ENCODE measurements at regions not wholly inside any gene's neighbourhood (a gene's known extent, or its start where the extent isn't known, plus 50 kb on each side); places are given as distances from the start of the nearest gene placed in this dataset.

DNA sequence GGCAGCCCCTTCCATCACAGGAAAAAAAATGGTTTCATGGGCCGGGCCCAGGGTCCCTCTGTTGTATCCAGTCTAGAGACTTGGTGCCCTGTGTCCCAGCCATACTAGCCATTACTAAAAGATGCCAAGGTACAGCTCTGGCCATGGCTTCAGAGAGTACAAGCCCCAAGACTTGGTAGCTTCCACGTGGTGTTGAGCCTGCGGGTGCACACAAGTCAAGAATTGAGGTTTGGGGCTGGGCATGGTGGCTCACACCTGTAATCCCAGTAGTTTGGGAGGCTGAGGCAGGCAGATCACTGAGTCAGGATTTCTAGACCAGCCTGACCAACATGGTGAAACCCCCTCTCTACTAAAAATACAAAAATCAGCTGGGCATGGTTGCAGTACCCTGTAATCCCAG, 214.3 kb downstream of the LIG4 start:
- DNase-seq = no peak
- Histone ChIP-seq H3K4me3 (ENCODE audit: low read depth, low read length) (no peak overlapping the region), H3K9me3 (ENCODE audit: severe bottlenecking) (no peaks in the 10 kb centered on the region), H3K36me3 (no peaks in the 10 kb centered on the region), H3K27ac (no peak overlapping the region), H3K27me3 (ENCODE audit: insufficient read depth, low read depth, severe bottlenecking) (peaks cover 18% of the 10 kb centered on the region)
- TF ChIP-seq, protein P1, sequence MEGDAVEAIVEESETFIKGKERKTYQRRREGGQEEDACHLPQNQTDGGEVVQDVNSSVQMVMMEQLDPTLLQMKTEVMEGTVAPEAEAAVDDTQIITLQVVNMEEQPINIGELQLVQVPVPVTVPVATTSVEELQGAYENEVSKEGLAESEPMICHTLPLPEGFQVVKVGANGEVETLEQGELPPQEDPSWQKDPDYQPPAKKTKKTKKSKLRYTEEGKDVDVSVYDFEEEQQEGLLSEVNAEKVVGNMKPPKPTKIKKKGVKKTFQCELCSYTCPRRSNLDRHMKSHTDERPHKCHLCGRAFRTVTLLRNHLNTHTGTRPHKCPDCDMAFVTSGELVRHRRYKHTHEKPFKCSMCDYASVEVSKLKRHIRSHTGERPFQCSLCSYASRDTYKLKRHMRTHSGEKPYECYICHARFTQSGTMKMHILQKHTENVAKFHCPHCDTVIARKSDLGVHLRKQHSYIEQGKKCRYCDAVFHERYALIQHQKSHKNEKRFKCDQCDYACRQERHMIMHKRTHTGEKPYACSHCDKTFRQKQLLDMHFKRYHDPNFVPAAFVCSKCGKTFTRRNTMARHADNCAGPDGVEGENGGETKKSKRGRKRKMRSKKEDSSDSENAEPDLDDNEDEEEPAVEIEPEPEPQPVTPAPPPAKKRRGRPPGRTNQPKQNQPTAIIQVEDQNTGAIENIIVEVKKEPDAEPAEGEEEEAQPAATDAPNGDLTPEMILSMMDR (IDR thresholded peaks at IDR 0.05; ENCODE audit: low read depth, low read length) = no peak

DNA sequence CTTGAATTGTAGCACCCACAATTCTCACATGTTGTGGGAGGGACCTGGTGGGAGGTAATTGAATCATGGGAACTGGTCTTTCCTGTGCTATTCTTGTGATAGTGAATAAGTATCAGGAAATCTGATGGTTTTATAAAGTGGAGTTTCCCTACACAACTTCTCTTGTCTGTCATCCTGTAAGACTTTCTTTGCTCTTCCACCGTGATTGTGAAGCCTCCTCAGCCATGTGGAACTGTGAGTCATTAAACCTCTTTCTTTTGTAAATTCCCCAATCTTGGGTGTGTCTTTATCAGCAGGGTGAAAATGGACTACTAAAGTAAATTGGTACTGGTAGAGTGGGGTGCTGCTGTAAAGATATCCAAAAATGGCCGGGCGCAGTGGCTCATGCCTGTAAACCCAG, 215.6 kb downstream of the LIG4 start:
- DNase-seq = no peak
- H3K4me3 ChIP-seq (ENCODE audit: low read depth, low read length) = no peak overlapping the region
- H3K9me3 ChIP-seq (ENCODE audit: severe bottlenecking) = no peaks in the 10 kb centered on the region
- TF ChIP-seq, protein P1 (IDR thresholded peaks at IDR 0.05; ENCODE audit: low read depth, low read length) = no peak
- H3K36me3 ChIP-seq = no peaks in the 10 kb centered on the region
- no peak overlapping the region for H3K27ac ChIP-seq
- peaks cover 17% of the 10 kb centered on the region for H3K27me3 ChIP-seq (ENCODE audit: insufficient read depth, low read depth, severe bottlenecking)

DNA sequence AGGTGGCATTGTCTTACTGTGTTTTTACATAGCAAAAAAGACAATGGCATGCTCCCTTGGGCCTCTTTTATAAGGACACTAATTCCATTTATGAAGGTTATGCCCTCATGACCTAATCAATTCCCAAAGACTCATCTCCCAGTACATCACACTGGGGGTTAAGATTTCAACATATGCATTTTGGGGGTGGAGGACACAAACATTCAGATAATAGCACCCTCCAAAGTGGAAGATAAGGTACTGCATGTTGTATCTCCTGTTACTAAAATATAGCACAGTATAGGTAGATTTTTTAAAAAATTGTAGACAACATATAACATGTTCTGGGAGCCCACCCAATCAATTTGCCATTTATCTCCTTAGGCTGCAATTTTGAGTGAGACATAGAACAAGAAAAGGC, 221.2 kb downstream of the LIG4 start:
- Histone ChIP-seq H3K27me3 (ENCODE audit: insufficient read depth, low read depth, severe bottlenecking) (peaks cover 3% of the 10 kb centered on the region), H3K27ac (no peak overlapping the region), H3K4me3 (ENCODE audit: low read depth, low read length) (no peak overlapping the region), H3K9me3 (ENCODE audit: severe bottlenecking) (no peaks in the 10 kb centered on the region), H3K36me3 (no peaks in the 10 kb centered on the region)
- TF ChIP-seq, protein P1 (IDR thresholded peaks at IDR 0.05; ENCODE audit: low read depth, low read length) = no peak
- DNase-seq = no peak

DNA sequence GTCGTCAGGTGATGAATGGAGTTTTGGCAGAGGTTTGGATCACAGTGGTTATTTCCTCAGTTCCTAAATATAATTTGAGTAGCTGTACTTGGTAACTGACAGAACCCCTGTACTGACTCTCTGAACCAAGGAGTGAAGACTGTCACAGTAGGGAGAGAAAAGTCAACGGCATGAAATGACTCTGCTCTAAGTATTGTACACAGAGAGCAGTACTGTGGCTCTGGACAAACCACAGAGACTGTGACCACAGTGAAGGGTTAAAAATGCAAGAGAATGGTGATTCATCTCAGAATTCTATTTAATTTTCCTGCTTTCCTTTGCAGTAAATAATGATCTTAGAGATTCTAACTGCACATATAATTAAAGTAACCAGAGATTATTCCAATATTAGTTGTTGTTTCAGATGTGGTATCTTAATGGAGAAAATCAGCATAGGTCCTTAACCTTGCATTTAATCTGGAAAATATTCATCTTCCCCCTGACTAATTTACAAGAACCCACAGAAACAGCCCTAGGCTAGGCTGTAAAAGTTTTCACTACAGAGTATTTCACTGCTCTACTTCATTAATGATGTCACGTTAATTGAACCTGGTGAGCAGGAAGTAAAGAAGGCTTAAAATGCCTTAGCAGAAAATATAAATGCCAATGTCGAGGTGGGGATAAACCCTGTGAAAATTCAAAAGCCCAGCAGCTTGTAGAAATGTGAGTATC, 221.9 kb downstream of the LIG4 start:
- no peak overlapping the region for H3K27ac ChIP-seq
- no peaks in the 10 kb centered on the region for H3K36me3 ChIP-seq
- H3K4me3 ChIP-seq (ENCODE audit: low read depth, low read length) = no peak overlapping the region
- TF ChIP-seq, protein P1 (IDR thresholded peaks at IDR 0.05; ENCODE audit: low read depth, low read length) = no peak
- H3K27me3 ChIP-seq (ENCODE audit: insufficient read depth, low read depth, severe bottlenecking) = peaks cover 3% of the 10 kb centered on the region
- no peaks in the 10 kb centered on the region for H3K9me3 ChIP-seq (ENCODE audit: severe bottlenecking)
- DNase-seq = no peak

DNA sequence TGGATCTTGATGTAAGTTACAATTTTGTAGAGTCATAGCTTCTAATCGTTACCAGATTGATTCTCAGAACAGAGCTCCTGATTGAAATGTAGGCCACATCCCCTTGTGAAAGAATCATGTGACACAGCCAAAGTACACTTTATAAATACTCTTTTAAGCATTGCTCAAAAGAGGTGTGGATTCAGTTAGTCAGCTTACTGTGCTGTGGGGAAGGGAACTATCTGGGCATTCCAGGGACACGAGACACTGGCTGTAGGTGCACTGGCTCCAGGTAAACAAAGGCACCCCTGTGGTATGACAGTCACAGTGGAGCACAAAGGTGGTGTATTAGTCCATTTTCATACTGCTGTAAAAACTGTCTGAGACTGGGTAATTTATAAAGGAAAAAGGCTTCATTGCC, 222.8 kb downstream of the LIG4 start:
- DNase-seq = no peak
- H3K4me3 ChIP-seq (ENCODE audit: low read depth, low read length) = no peak overlapping the region
- H3K9me3 ChIP-seq (ENCODE audit: severe bottlenecking) = no peaks in the 10 kb centered on the region
- TF ChIP-seq, protein P1 (IDR thresholded peaks at IDR 0.05; ENCODE audit: low read depth, low read length) = no peak
- no peaks in the 10 kb centered on the region for H3K36me3 ChIP-seq
- peaks cover 3% of the 10 kb centered on the region for H3K27me3 ChIP-seq (ENCODE audit: insufficient read depth, low read depth, severe bottlenecking)
- no peak overlapping the region for H3K27ac ChIP-seq

DNA sequence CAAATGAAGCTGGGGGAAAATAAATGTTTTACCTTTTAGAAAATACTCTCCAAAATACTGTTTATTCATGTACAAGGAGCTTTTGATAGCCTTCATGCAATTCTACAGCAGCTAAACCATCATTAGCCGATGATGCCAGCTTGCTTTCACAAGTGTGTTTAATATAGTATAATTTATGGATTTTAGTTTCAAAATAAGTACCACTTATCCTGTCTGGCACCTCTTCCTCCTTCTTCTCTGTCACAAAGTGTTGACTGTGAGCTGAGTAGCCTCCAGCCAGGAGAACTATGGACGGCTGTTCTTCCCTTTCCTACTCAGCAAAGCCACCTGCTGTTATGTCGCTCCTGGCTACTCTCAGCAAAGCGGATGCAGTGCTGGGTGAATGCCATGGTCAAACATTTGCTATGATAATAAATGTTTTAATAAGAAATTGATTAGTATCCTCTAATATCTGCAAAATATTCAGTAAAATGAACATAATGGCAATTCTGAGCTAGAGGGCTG, 238.2 kb downstream of the LIG4 start:
- H3K36me3 ChIP-seq = no peaks in the 10 kb centered on the region
- TF ChIP-seq, protein P1 (IDR thresholded peaks at IDR 0.05; ENCODE audit: low read depth, low read length) = no peak
- no peak for DNase-seq
- H3K27ac ChIP-seq = no peak overlapping the region
- no peaks in the 10 kb centered on the region for H3K9me3 ChIP-seq (ENCODE audit: severe bottlenecking)
- H3K4me3 ChIP-seq (ENCODE audit: low read depth, low read length) = no peak overlapping the region
- peaks cover 7% of the 10 kb centered on the region for H3K27me3 ChIP-seq (ENCODE audit: insufficient read depth, low read depth, severe bottlenecking)

Data from WERI-Rb-1 (cell line).